RWPE2 (cell line): ENCODE measurements at regions not wholly inside any gene's neighbourhood (a gene's known extent, or its start where the extent isn't known, plus 50 kb on each side); places are given as distances from the start of the nearest gene placed in this dataset.

Source experiments
- ATAC-seq: fragments of 200-7000 bp; cut with Tn5 transposase; 3 replicates; pipeline ENCODE4 v1.9.1; 2021; ENCODE audit warnings: low read depth
- DNase-seq: peaks from one replicate; pipeline ENCODE4 v3.0.0-alpha.2; 2020; ENCODE audit warnings: low spot score
- H3K27ac ChIP-seq: fragments of 450-650 bp; 2 replicates; pipeline ENCODE4 v1.5.1; 2017; ENCODE audit warnings: mild to moderate bottlenecking; ENCODE audit not compliant: poor library complexity, severe bottlenecking
- H3K27me3 ChIP-seq: fragments of 250-450 bp; sonication (Bioruptor Pico); 2 replicates; pipeline ENCODE4 v1.5.1; 2021; ENCODE audit warnings: mild to moderate bottlenecking, moderate library complexity; ENCODE audit not compliant: insufficient read depth, poor library complexity, severe bottlenecking
- H3K36me3 ChIP-seq: fragments of 250-450 bp; sonication (Bioruptor Pico); 2 replicates; pipeline ENCODE4 v1.5.1; 2020; ENCODE audit warnings: low read depth, mild to moderate bottlenecking, moderate library complexity
- H3K4me1 ChIP-seq: fragments of 250-450 bp; sonication (Bioruptor Pico); 2 replicates; pipeline ENCODE4 v1.5.1; 2021; ENCODE audit warnings: mild to moderate bottlenecking, moderate library complexity; ENCODE audit not compliant: insufficient read depth, poor library complexity, severe bottlenecking
- H3K4me3 ChIP-seq: fragments of 250-450 bp; sonication (Bioruptor Pico); 2 replicates; pipeline ENCODE4 v1.5.1; 2021; ENCODE audit warnings: mild to moderate bottlenecking, moderate library complexity; ENCODE audit not compliant: severe bottlenecking
- H3K9me3 ChIP-seq: fragments of 250-450 bp; sonication (Bioruptor Pico); 2 replicates; pipeline ENCODE4 v1.5.1; 2021; ENCODE audit warnings: mild to moderate bottlenecking, moderate library complexity; ENCODE audit not compliant: severe bottlenecking
- TF ChIP-seq, protein P1 (sequence below): fragments of 450-650 bp; IDR thresholded peaks from one replicate; pipeline ENCODE4 v1.5.1; 2017; ENCODE audit warnings: mild to moderate bottlenecking, moderate library complexity; ENCODE audit not compliant: poor library complexity, severe bottlenecking

DNA sequence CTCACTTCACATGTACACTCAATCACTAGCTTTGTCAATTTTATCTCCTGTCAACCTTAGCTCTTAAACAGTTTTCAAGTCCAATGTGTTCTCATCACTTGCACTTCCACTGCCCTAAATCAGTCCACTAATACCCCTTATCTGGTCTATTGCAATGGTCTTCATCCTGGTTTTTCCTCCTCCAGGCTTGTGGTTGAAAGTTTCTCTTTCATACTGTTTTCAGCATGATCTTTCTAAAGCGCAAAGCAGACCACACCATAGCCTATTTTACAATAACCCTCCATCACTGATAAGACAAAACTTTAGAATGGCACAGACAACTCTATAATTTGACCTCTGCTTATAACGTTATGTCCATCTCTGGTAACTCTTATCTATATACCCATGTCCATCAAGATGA lies 62.0 kb upstream of the DDHD1 start:
- H3K27me3 ChIP-seq: no peaks in the 10 kb centered on the region
- H3K36me3 ChIP-seq: no peaks in the 10 kb centered on the region
- TF ChIP-seq, protein P1, sequence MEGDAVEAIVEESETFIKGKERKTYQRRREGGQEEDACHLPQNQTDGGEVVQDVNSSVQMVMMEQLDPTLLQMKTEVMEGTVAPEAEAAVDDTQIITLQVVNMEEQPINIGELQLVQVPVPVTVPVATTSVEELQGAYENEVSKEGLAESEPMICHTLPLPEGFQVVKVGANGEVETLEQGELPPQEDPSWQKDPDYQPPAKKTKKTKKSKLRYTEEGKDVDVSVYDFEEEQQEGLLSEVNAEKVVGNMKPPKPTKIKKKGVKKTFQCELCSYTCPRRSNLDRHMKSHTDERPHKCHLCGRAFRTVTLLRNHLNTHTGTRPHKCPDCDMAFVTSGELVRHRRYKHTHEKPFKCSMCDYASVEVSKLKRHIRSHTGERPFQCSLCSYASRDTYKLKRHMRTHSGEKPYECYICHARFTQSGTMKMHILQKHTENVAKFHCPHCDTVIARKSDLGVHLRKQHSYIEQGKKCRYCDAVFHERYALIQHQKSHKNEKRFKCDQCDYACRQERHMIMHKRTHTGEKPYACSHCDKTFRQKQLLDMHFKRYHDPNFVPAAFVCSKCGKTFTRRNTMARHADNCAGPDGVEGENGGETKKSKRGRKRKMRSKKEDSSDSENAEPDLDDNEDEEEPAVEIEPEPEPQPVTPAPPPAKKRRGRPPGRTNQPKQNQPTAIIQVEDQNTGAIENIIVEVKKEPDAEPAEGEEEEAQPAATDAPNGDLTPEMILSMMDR: no peak
- no peak overlapping the region for H3K4me3 ChIP-seq
- no peaks in the 10 kb centered on the region for H3K4me1 ChIP-seq
- no peaks in the 10 kb centered on the region for H3K9me3 ChIP-seq
- no peak for ATAC-seq
- DNase-seq: no peak
- no peak overlapping the region for H3K27ac ChIP-seq

DNA sequence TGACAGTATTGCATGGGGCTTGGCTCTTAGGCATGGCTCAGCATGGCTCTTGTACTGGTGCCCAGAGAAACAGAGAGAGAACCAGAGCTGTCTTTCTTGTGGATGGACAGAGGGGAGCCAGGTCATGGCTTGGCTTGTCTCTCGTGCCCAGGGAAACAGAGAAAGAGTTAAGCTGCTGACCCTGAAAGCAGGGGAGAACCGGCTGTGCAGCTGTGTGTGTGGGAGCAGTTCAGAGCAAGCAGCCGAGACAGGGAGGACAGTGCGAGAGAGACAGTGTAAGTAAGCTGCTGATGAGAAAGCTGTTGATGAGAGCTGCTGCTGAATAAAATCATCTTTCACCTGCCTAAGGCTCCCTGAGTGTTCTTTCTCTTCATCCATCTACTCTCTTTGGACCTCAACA lies 61.3 kb upstream of the DDHD1 start:
- Histone ChIP-seq H3K36me3 (no peaks in the 10 kb centered on the region), H3K4me1 (no peaks in the 10 kb centered on the region), H3K4me3 (no peak overlapping the region), H3K9me3 (no peaks in the 10 kb centered on the region), H3K27me3 (no peaks in the 10 kb centered on the region), H3K27ac (no peak overlapping the region)
- ATAC-seq (no peak), DNase-seq (no peak)
- TF ChIP-seq, protein P1: no peak

DNA sequence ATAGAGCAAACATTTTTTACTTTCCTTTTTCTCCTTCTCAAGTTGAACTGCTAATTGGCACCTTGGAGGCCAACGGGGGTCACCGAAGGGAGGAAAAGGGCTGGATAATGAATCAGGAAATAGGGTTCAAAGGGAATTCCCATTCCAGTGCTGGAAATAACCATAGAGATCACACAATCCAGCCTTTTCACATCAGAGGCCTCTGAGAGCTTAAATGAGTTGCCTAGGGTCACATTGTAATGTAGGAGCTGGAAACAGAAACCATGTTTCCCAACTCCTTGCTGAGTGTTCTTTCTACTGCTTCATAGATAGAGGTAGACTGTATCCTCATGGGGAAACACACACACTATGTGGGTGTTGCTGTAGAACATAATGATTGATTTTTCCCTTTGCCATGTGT lies 60.6 kb upstream of the DDHD1 start:
- Histone ChIP-seq H3K9me3 (no peaks in the 10 kb centered on the region), H3K4me3 (no peak overlapping the region), H3K27me3 (no peaks in the 10 kb centered on the region), H3K36me3 (no peaks in the 10 kb centered on the region), H3K4me1 (no peaks in the 10 kb centered on the region), H3K27ac (no peak overlapping the region)
- TF ChIP-seq, protein P1: no peak
- no peak for ATAC-seq
- DNase-seq: no peak

DNA sequence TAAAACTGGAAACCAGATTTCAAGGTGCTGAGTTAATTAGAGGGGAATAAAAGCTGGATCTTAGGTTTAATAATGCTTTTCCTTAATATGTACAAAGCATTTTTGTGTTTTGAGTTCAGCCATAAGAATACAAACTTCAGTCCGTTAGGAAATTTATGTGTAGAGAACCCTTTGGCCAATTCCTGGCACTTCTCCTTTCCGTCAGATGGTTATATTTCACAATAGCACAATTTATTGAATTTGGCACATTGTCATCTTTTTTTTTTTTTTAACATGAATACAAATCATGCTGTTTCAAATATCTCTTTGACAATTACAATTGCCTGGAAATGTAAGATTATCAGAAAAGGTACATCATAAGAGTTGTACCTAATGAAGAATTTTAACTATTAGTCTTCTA lies 56.2 kb upstream of the DDHD1 start:
- no peak overlapping the region for H3K4me3 ChIP-seq
- no peak for ATAC-seq
- TF ChIP-seq, protein P1: no peak
- H3K27ac ChIP-seq: no peak overlapping the region
- no peaks in the 10 kb centered on the region for H3K27me3 ChIP-seq
- H3K4me1 ChIP-seq: no peaks in the 10 kb centered on the region
- no peak for DNase-seq
- H3K9me3 ChIP-seq: no peaks in the 10 kb centered on the region
- no peaks in the 10 kb centered on the region for H3K36me3 ChIP-seq
